ENCODE measurements at regions not wholly inside any gene's neighbourhood (a gene's known extent, or its start where the extent isn't known, plus 50 kb on each side); places are given as distances from the start of the nearest gene placed in this dataset.
A peak's percentile ranks its signal among the peaks of the same experiment; 100 is the strongest.
"Not testable (repeated sequence)": the region's sequence is repeated elsewhere in the genome, so short reads cannot be mapped to it uniquely, and the experiment has no call there.

DNA sequence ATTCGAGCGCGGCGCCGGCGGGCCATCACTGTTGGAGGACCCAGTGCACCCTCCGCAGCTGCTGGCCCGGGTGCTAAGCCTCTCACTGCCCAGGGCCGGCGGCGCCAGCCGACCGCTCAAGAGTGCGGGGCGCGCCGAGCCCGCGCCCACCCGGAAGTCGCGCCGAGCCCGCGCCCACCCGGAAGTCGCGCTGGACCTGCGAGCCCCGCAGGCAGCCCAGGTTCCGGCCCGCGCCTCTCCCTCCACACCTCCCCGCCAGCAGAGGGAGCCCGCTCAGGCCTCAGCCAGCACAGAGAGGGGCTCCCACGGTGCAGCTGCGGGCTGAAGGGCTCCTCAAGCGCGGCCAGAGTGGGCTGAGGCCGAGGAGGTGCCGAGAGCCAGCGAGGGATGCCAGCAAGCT, 170.8 kb downstream of the GTF2H2C_2 start:
- H3K9me3 ChIP-seq; H3K4me1 ChIP-seq; H3K27me3 ChIP-seq; intact Hi-C loops (cut with DNase I); H3K4me3 ChIP-seq (replicated peaks in 1 of 3); H3K36me3 ChIP-seq; H3K27ac ChIP-seq: not testable (repeated sequence)
- peak in 1 of 2 donors; percentile 35 for DNase-seq
- TF ChIP-seq CTCF (IDR thresholded peaks at IDR 0.05), result peak in 1 of 6 experiments; percentile 23
- WGBS, 2 donors, result no CpG with 5 or more reads among the region's 42 CpGs
